Stomach (tissue), 4 donors: ENCODE measurements at regions not wholly inside any gene's neighbourhood (a gene's known extent, or its start where the extent isn't known, plus 50 kb on each side); places are given as distances from the start of the nearest gene placed in this dataset.

Source experiments
- POLR2A ChIP-seq, 4 donors: fragments of 450-650 bp; IDR thresholded peaks; one replicate each; pipeline ENCODE4 v1.6.1; 2016; ENCODE audit warnings: antibody characterized with exemption in 4 of 4, control low read depth in 2 of 4, mild to moderate bottlenecking in 1 of 4, moderate library complexity in 1 of 4
- TF ChIP-seq, protein P1 (sequence below), 7 experiments: fragments of 450-650 bp in 4 of 7; fragments of 200-600 bp in 3 of 7; sonication (generic) in 3 of 7; IDR thresholded peaks; one replicate each; pipeline ENCODE4 v1.5.1; 2016 to 2019; ENCODE audit warnings: antibody characterized with exemption in 7 of 7, control low read depth in 2 of 7, mild to moderate bottlenecking in 1 of 7

DNA sequence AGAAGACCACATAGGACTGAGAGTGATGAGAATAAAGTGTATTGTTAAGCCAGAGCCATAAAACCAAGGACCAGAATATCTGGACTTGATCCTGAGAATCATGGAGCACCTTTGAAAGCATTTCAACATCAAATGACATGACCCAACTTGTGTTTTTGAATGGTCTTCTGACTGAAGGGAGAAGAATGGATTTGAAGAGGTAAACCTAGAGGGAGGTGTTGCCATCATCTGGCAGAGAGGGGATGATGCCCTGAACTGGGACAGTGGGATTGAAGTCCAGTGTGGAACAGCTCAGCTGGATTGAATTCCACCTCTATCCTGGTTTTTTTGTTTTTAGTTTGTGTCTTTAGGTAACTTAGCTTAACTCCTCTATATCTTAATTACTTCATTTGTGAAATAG is 570.0 kb downstream of the TBC1D32 start:
- TF ChIP-seq, protein P1, sequence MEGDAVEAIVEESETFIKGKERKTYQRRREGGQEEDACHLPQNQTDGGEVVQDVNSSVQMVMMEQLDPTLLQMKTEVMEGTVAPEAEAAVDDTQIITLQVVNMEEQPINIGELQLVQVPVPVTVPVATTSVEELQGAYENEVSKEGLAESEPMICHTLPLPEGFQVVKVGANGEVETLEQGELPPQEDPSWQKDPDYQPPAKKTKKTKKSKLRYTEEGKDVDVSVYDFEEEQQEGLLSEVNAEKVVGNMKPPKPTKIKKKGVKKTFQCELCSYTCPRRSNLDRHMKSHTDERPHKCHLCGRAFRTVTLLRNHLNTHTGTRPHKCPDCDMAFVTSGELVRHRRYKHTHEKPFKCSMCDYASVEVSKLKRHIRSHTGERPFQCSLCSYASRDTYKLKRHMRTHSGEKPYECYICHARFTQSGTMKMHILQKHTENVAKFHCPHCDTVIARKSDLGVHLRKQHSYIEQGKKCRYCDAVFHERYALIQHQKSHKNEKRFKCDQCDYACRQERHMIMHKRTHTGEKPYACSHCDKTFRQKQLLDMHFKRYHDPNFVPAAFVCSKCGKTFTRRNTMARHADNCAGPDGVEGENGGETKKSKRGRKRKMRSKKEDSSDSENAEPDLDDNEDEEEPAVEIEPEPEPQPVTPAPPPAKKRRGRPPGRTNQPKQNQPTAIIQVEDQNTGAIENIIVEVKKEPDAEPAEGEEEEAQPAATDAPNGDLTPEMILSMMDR (IDR thresholded peaks at IDR 0.05): no peak
- no peak for TF ChIP-seq POLR2A (IDR thresholded peaks at IDR 0.05)
